ENCODE measurements at regions not wholly inside any gene's neighbourhood (a gene's known extent, or its start where the extent isn't known, plus 50 kb on each side); places are given as distances from the start of the nearest gene placed in this dataset.

DNA sequence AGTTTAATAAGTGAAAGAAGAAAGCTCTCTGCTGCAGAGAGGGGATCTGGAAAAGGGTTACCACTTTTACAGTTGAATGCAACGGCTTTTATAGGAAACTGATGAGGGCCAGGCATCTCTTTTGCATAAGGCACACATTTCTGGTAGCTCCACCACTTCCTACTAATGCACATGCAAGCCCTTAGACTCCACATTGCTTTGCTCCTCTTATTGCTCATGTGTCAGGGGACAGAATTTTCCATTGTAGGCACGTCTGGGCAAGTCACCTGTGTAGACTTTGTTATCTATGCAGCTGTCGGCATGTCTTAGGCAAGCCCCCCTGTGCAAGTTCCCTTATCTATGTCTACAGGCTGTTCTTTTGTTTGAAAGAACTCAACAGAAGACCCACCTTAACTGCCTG is 294.6 kb upstream of the STS start:
- Histone ChIP-seq H3K4me2 (ENCODE audit: control insufficient read depth, extremely low read depth, insufficient read depth, low read depth, low read length) (no peak overlapping the region), H3K9me3 (ENCODE audit: control insufficient read depth, low read depth, low read length) (no peaks in the 10 kb centered on the region), H3K4me1 (ENCODE audit: control insufficient read depth, extremely low read depth, insufficient read depth, low read length) (no peaks in the 10 kb centered on the region), H3K27ac (ENCODE audit: control insufficient read depth, insufficient read depth, low read length) (no peak overlapping the region), H3K79me2 (ENCODE audit: control insufficient read depth, insufficient read depth, low read length) (no peaks in the 10 kb centered on the region), H3K9ac (ENCODE audit: control insufficient read depth, extremely low read depth, insufficient read depth, low read length) (no peak overlapping the region), H3K36me3 (ENCODE audit: control insufficient read depth in 2 of 2, extremely low read depth in 1 of 2, insufficient read depth in 2 of 2, low read length in 2 of 2) (no peaks in the 10 kb centered on the region), H4K20me1 (ENCODE audit: control insufficient read depth, extremely low read depth, insufficient read depth, low read length) (no peaks in the 10 kb centered on the region), H3K4me3 (ENCODE audit: control insufficient read depth in 2 of 3, extremely low read depth in 1 of 3, insufficient read depth in 2 of 3, low read depth in 1 of 3, low read length in 3 of 3) (no peak overlapping the region), H3K27me3 (ENCODE audit: control insufficient read depth, extremely low read depth, insufficient read depth, low read length) (no peaks in the 10 kb centered on the region), H3K9me1 (ENCODE audit: control insufficient read depth, extremely low read depth, insufficient read depth, low read length) (no peaks in the 10 kb centered on the region), H2AFZ (ENCODE audit: control insufficient read depth, low read length) (no peak overlapping the region)
- dilution Hi-C loops (cut with MboI; ENCODE audit: extremely low pct_ligation_motif_present, low sequenced_read_pairs) = no loop called here
- peak; percentile 2 for DNase-seq (ENCODE audit: low read depth, low spot score)
- TF ChIP-seq EZH2 (IDR thresholded peaks at IDR 0.05; ENCODE audit: low read length) = no peak
- TF ChIP-seq, protein P1, sequence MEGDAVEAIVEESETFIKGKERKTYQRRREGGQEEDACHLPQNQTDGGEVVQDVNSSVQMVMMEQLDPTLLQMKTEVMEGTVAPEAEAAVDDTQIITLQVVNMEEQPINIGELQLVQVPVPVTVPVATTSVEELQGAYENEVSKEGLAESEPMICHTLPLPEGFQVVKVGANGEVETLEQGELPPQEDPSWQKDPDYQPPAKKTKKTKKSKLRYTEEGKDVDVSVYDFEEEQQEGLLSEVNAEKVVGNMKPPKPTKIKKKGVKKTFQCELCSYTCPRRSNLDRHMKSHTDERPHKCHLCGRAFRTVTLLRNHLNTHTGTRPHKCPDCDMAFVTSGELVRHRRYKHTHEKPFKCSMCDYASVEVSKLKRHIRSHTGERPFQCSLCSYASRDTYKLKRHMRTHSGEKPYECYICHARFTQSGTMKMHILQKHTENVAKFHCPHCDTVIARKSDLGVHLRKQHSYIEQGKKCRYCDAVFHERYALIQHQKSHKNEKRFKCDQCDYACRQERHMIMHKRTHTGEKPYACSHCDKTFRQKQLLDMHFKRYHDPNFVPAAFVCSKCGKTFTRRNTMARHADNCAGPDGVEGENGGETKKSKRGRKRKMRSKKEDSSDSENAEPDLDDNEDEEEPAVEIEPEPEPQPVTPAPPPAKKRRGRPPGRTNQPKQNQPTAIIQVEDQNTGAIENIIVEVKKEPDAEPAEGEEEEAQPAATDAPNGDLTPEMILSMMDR (optimal IDR thresholded peaks at IDR 0.05 in 1 of 3, IDR thresholded peaks at IDR 0.05 in 1 of 3, conservative IDR thresholded peaks at IDR 0.05 in 1 of 3; ENCODE audit: extremely low read depth in 1 of 3, insufficient read depth in 2 of 3, low read length in 3 of 3) = no peak
- no peak for FAIRE-seq

DNA sequence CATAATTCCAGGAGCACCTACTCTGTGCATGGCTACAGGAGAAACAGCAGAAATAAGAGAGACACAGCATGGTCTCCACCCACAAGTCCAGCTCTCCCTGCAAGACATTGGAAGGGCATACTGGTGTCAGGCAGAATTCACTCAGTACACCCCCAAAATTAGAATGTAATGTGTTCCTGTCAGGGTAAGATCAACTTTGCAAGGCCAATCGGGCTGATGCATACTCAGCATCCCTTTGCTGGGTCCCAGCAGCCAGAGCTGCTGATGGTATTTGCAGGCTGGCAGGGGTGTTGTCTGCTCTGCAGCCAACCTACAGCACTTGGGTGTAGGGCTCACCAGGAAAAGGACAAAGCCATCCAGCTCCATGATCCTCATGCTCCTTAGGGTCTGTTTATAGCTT is 295.4 kb upstream of the STS start:
- Histone ChIP-seq H3K36me3 (ENCODE audit: control insufficient read depth in 2 of 2, extremely low read depth in 1 of 2, insufficient read depth in 2 of 2, low read length in 2 of 2) (no peaks in the 10 kb centered on the region), H3K79me2 (ENCODE audit: control insufficient read depth, insufficient read depth, low read length) (no peaks in the 10 kb centered on the region), H4K20me1 (ENCODE audit: control insufficient read depth, extremely low read depth, insufficient read depth, low read length) (no peaks in the 10 kb centered on the region), H3K9ac (ENCODE audit: control insufficient read depth, extremely low read depth, insufficient read depth, low read length) (no peak overlapping the region), H3K27me3 (ENCODE audit: control insufficient read depth, extremely low read depth, insufficient read depth, low read length) (no peaks in the 10 kb centered on the region), H3K4me3 (ENCODE audit: control insufficient read depth in 2 of 3, extremely low read depth in 1 of 3, insufficient read depth in 2 of 3, low read depth in 1 of 3, low read length in 3 of 3) (no peak overlapping the region), H2AFZ (ENCODE audit: control insufficient read depth, low read length) (no peak overlapping the region), H3K4me1 (ENCODE audit: control insufficient read depth, extremely low read depth, insufficient read depth, low read length) (no peaks in the 10 kb centered on the region), H3K4me2 (ENCODE audit: control insufficient read depth, extremely low read depth, insufficient read depth, low read depth, low read length) (no peak overlapping the region), H3K9me3 (ENCODE audit: control insufficient read depth, low read depth, low read length) (no peaks in the 10 kb centered on the region), H3K27ac (ENCODE audit: control insufficient read depth, insufficient read depth, low read length) (no peak overlapping the region), H3K9me1 (ENCODE audit: control insufficient read depth, extremely low read depth, insufficient read depth, low read length) (no peaks in the 10 kb centered on the region)
- dilution Hi-C loops (cut with MboI; ENCODE audit: extremely low pct_ligation_motif_present, low sequenced_read_pairs) = no loop called here
- DNase-seq (ENCODE audit: low read depth, low spot score) (no peak), FAIRE-seq (no peak)
- TF ChIP-seq, protein P1 (optimal IDR thresholded peaks at IDR 0.05 in 1 of 3, IDR thresholded peaks at IDR 0.05 in 1 of 3, conservative IDR thresholded peaks at IDR 0.05 in 1 of 3; ENCODE audit: extremely low read depth in 1 of 3, insufficient read depth in 2 of 3, low read length in 3 of 3) = no peak
- TF ChIP-seq EZH2 (IDR thresholded peaks at IDR 0.05; ENCODE audit: low read length) = no peak

Data from keratinocyte (primary cell).